ACHN (cell line): ENCODE measurements at regions not wholly inside any gene's neighbourhood (a gene's known extent, or its start where the extent isn't known, plus 50 kb on each side); places are given as distances from the start of the nearest gene placed in this dataset.

ENCODE experiments used
- DNase-seq: peaks from one replicate; pipeline ENCODE4 v3.0.0-alpha.2; 2015
- in situ Hi-C: cut with HindIII; loops from 2 replicates; pipeline ENCODE4 v1.10.0; 2017; ENCODE audit warnings: low sequenced_read_pairs, low pct_ligation_motif_present, low pct_unique_long_range_greater_than_20kb

- DNase-seq, result no peak
- in situ Hi-C loops, result no loop called here
Observed at GRCh38 chr3:106795553-106795952, 581.7 kb upstream of the CCDC54 start.

GRCh38 chr3:106797461-106797860 is 579.8 kb upstream of the CCDC54 start:
- in situ Hi-C loops, result no loop called here
- no peak for DNase-seq

- in situ Hi-C loops, result no loop called here
Observed at GRCh38 chr3:106805625-106806024, 571.6 kb upstream of the CCDC54 start.

GRCh38 chr3:106806964-106807363 is 570.3 kb upstream of the CCDC54 start:
- in situ Hi-C loops, result no loop called here
- DNase-seq, result no peak

More at GRCh38 chr3:106805625-106806024, 571.6 kb upstream of the CCDC54 start:
- DNase-seq, result no peak

GRCh38 chr3:106809041-106809440 is 568.2 kb upstream of the CCDC54 start:
- in situ Hi-C loops, result no loop called here
- no peak for DNase-seq

GRCh38 chr3:106809623-106810299 is 567.5 kb upstream of the CCDC54 start:
- no peak for DNase-seq
- in situ Hi-C loops, result no loop called here

- in situ Hi-C loops, result no loop called here
- DNase-seq, result no peak
Observed at GRCh38 chr3:106810300-106810875, 566.9 kb upstream of the CCDC54 start.

- in situ Hi-C loops, result no loop called here
Observed at GRCh38 chr3:106811376-106811775, 565.9 kb upstream of the CCDC54 start.

GRCh38 chr3:106813742-106814141 is 563.5 kb upstream of the CCDC54 start:
- DNase-seq, result no peak
- in situ Hi-C loops, result no loop called here

More at GRCh38 chr3:106811376-106811775, 565.9 kb upstream of the CCDC54 start:
- no peak for DNase-seq

GRCh38 chr3:106814231-106814630 is 563.0 kb upstream of the CCDC54 start:
- in situ Hi-C loops, result no loop called here
- DNase-seq, result no peak

GRCh38 chr3:106816838-106817237 is 560.4 kb upstream of the CCDC54 start:
- in situ Hi-C loops, result no loop called here
- no peak for DNase-seq

- in situ Hi-C loops, result no loop called here
- DNase-seq, result no peak
Observed at GRCh38 chr3:106817706-106818105, 559.5 kb upstream of the CCDC54 start.

GRCh38 chr3:106819440-106819839 is 557.8 kb upstream of the CCDC54 start:
- DNase-seq, result no peak
- in situ Hi-C loops, result no loop called here

- in situ Hi-C loops, result no loop called here
- no peak for DNase-seq
Observed at GRCh38 chr3:106820726-106821362, 556.4 kb upstream of the CCDC54 start.

GRCh38 chr3:106821801-106822200 is 555.4 kb upstream of the CCDC54 start:
- in situ Hi-C loops, result no loop called here

GRCh38 chr3:106822204-106822603 is 555.0 kb upstream of the CCDC54 start:
- no peak for DNase-seq
- in situ Hi-C loops, result no loop called here

More at GRCh38 chr3:106821801-106822200, 555.4 kb upstream of the CCDC54 start:
- DNase-seq, result no peak

- in situ Hi-C loops, result no loop called here
- DNase-seq, result no peak
Observed at GRCh38 chr3:106823701-106824100, 553.5 kb upstream of the CCDC54 start.

GRCh38 chr3:106824856-106825255 is 552.4 kb upstream of the CCDC54 start:
- DNase-seq, result peak; percentile 39
- in situ Hi-C loops, result no loop called here

- in situ Hi-C loops, result no loop called here
- DNase-seq, result no peak
Observed at GRCh38 chr3:106825962-106826605, 551.2 kb upstream of the CCDC54 start.
